Right lobe of liver (tissue), 6 donors: ENCODE measurements at regions not wholly inside any gene's neighbourhood (a gene's known extent, or its start where the extent isn't known, plus 50 kb on each side); places are given as distances from the start of the nearest gene placed in this dataset.

Source experiments
- ATAC-seq, 4 donors: fragments of 200-7000 bp; cut with Tn5 transposase; one replicate each; pipeline ENCODE4 v1.9.1; 2020; ENCODE audit warnings: mild to moderate bottlenecking in 4 of 4, moderate library complexity in 4 of 4
- DNase-seq, 3 donors: peaks; one replicate each; pipeline ENCODE4 v3.0.0-alpha.2; 2020
- H3K27ac ChIP-seq, 3 donors: fragments of 200-600 bp; one replicate each; pipeline ENCODE4 v1.8.0; 2022
- H3K27me3 ChIP-seq, 2 donors: fragments of 200-600 bp; one replicate each; pipeline ENCODE4 v1.8.0; 2022
- H3K36me3 ChIP-seq, 4 donors: fragments of 200-600 bp; sonication (generic) in 1 of 4; one replicate each; pipeline versions ENCODE4 v1.5.1 to v1.8.0; 2017 to 2022; ENCODE audit warnings: control low read depth in 1 of 4
- H3K4me1 ChIP-seq, 4 donors: fragments of 200-600 bp; sonication (generic) in 1 of 4; one replicate each; pipeline versions ENCODE4 v1.5.1 to v1.8.0; 2017 to 2022; ENCODE audit warnings: control low read depth in 1 of 4
- H3K4me3 ChIP-seq, 3 donors: fragments of 200-600 bp; one replicate each; pipeline ENCODE4 v1.8.0; 2022
- H3K9me3 ChIP-seq, 4 donors: fragments of 200-600 bp; sonication (generic) in 1 of 4; one replicate each; pipeline versions ENCODE4 v1.5.1 to v1.8.0; 2017 to 2022; ENCODE audit warnings: control low read depth in 1 of 4
- POLR2A ChIP-seq: fragments of 450-650 bp; IDR thresholded peaks from one replicate; pipeline ENCODE4 v1.6.1; 2017; ENCODE audit warnings: antibody characterized with exemption, mild to moderate bottlenecking
- WGBS: methylation state at CpG from one replicate; pipeline ENCODE4 v1.1.6; 2018; ENCODE audit warnings: low coverage, low lambda C conversion rate; ENCODE audit not compliant: insufficient coverage; ENCODE audit errors: missing lambda C conversion rate; 5-methylcytosine and 5-hydroxymethylcytosine counted together
- intact Hi-C, 2 donors: fragments of 100-400 bp; cut with DNase I; formaldehyde crosslinking; loops; one replicate each; pipeline versions ENCODE4 v1.11.2 to v1.14.1; 2022
- TF ChIP-seq, protein P1 (sequence below), 4 donors: fragments of 200-600 bp in 3 of 4; fragments of 450-650 bp in 1 of 4; IDR thresholded peaks; one replicate each; pipeline versions ENCODE4 v1.5.1 to v1.8.0; 2016 to 2022; ENCODE audit warnings: antibody characterized with exemption in 4 of 4, mild to moderate bottlenecking in 2 of 4
- donor health status: DM: no; HTN: yes; CAD: no.
- donor health status: DM: no; HTN: no; CAD: no.
- donor health status: DM: no; HTN: no; CAD: no.
- donor health status: DM: no; HTN: yes; CAD: no.
- donor health status: DM: no; HTN: yes; CAD: no.

DNA sequence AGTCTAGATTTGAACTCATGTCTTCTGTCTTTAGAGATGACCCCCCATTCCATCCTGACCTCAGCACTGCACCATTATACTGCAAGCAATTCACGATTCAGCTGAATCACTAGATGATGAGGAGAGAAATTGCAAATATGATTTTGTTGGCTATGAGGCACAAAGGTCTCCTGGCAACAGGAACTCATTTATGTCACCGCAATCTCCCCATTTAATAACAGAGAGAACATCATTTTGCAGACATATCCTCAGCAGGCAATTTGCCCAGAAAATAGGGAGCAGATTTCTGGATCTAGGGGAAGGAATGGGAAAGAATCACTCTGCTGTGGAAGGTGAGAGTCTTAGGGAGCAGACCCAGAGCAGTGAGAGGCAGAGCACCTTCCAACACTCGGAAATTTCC is 303.0 kb downstream of the PAX1 start:
- TF ChIP-seq, protein P1, sequence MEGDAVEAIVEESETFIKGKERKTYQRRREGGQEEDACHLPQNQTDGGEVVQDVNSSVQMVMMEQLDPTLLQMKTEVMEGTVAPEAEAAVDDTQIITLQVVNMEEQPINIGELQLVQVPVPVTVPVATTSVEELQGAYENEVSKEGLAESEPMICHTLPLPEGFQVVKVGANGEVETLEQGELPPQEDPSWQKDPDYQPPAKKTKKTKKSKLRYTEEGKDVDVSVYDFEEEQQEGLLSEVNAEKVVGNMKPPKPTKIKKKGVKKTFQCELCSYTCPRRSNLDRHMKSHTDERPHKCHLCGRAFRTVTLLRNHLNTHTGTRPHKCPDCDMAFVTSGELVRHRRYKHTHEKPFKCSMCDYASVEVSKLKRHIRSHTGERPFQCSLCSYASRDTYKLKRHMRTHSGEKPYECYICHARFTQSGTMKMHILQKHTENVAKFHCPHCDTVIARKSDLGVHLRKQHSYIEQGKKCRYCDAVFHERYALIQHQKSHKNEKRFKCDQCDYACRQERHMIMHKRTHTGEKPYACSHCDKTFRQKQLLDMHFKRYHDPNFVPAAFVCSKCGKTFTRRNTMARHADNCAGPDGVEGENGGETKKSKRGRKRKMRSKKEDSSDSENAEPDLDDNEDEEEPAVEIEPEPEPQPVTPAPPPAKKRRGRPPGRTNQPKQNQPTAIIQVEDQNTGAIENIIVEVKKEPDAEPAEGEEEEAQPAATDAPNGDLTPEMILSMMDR (IDR thresholded peaks at IDR 0.05) = no peak
- no peak for TF ChIP-seq POLR2A
- no peaks in the 10 kb centered on the region for H3K9me3 ChIP-seq
- H3K4me1 ChIP-seq = no peaks in the 10 kb centered on the region
- intact Hi-C loops = no loop called here
- no peak overlapping the region for H3K4me3 ChIP-seq
- ATAC-seq (no peak), DNase-seq (no peak)
- H3K27me3 ChIP-seq = no peaks in the 10 kb centered on the region
- WGBS = 62% methylated on average over 3 of the region's 3 CpGs
- no peak overlapping the region for H3K27ac ChIP-seq
- no peaks in the 10 kb centered on the region for H3K36me3 ChIP-seq

DNA sequence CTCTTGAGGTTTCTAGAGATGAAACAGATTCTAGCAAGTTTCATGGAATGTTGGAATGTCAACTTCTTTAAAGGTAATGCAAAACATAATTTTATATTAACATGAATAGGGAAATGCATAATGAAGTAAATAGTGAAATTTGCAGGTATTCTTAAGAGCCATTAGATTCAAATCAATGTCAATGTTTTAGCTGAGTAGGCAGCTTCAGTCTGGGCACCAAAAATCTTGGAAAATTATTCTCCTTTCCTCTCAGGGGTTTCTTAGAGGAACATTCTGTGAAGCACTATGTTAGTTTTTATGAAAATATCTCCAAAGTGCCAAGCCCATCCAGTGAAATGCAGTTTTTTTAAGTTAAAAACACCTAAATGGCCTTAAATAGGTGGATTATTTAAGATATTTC is 300.8 kb downstream of the PAX1 start:
- no peak overlapping the region for H3K4me3 ChIP-seq
- no peak for TF ChIP-seq POLR2A
- TF ChIP-seq, protein P1 (IDR thresholded peaks at IDR 0.05) = no peak
- H3K27ac ChIP-seq = no peak overlapping the region
- H3K4me1 ChIP-seq = no peaks in the 10 kb centered on the region
- DNase-seq (no peak), ATAC-seq (no peak)
- no peaks in the 10 kb centered on the region for H3K9me3 ChIP-seq
- no peaks in the 10 kb centered on the region for H3K36me3 ChIP-seq
- H3K27me3 ChIP-seq = no peaks in the 10 kb centered on the region
- intact Hi-C loops = no loop called here

DNA sequence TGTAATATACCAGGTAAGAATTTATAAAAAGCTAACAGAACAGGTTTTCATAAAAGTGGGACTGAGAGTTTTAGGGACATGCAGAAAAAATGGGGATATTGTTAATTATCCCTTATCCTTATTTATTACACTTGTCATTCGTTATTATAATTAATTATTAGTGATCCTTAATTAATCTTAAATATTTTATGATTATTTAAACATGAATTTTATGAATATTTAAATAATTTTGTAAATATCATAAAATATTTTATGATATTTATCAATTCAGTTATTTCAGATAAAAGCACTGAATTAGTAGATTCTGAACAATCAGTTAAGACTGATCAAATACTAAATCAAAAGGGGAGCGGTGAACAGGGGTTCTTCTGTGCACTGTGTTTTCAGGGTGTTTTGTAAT is 300.1 kb downstream of the PAX1 start:
- TF ChIP-seq POLR2A = no peak
- TF ChIP-seq, protein P1 (IDR thresholded peaks at IDR 0.05) = no peak
- Histone ChIP-seq H3K27ac (no peak overlapping the region), H3K4me1 (no peaks in the 10 kb centered on the region), H3K4me3 (no peak overlapping the region), H3K27me3 (no peaks in the 10 kb centered on the region), H3K9me3 (no peaks in the 10 kb centered on the region), H3K36me3 (no peaks in the 10 kb centered on the region)
- no peak for ATAC-seq
- WGBS = 46% methylated on average over 2 of the region's 2 CpGs
- DNase-seq = no peak
- intact Hi-C loops = no loop called here

DNA sequence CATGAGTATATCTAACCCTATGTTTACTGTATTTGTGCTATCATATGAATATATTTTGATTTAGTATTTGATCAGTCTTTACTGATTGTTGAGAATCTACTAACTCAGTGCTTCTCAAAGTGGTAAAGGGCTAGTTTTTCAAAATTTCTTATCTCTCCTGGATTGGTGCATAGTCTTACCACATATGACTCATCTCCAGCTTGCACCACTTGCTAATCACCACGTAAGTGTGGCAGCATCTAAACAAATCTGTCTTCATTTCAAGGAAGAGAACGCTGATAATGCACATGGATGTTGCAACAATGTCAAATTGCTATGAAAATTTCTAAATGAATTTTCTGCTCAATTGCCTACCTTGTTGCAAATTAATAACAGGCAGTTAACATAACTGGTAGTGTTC is 299.5 kb downstream of the PAX1 start:
- DNase-seq (no peak), ATAC-seq (no peak)
- Histone ChIP-seq H3K4me1 (no peaks in the 10 kb centered on the region), H3K36me3 (no peaks in the 10 kb centered on the region), H3K9me3 (no peaks in the 10 kb centered on the region), H3K4me3 (no peak overlapping the region), H3K27me3 (no peaks in the 10 kb centered on the region), H3K27ac (no peak overlapping the region)
- no peak for TF ChIP-seq POLR2A
- TF ChIP-seq, protein P1 (IDR thresholded peaks at IDR 0.05) = no peak
- WGBS = 30% methylated on average over 2 of the region's 2 CpGs
- intact Hi-C loops = no loop called here

DNA sequence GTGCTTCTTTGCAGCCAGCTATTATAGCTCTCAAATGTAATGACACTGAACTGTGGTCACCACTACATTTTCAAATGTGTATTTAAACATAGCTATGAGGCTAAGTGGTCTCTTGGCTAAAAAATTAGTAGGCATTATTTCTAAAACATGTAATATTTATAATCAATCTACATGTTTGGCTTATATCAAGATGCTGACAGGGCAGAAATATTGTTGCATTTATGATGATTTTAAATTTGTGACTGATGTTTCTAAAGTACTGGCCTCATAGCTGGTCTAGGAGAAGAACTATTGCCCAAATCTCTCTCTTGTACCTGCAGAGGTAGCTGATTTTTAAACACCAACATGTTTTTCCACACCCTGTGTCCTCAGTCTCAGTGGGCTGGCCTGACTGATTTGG is 298.2 kb downstream of the PAX1 start:
- no peaks in the 10 kb centered on the region for H3K9me3 ChIP-seq
- no peak overlapping the region for H3K4me3 ChIP-seq
- DNase-seq (no peak), ATAC-seq (no peak)
- no peaks in the 10 kb centered on the region for H3K36me3 ChIP-seq
- H3K4me1 ChIP-seq = no peaks in the 10 kb centered on the region
- H3K27ac ChIP-seq = no peak overlapping the region
- intact Hi-C loops = no loop called here
- no peaks in the 10 kb centered on the region for H3K27me3 ChIP-seq
- TF ChIP-seq, protein P1 (IDR thresholded peaks at IDR 0.05) = no peak
- TF ChIP-seq POLR2A = no peak
